GM12873 (cell line): ENCODE measurements at regions not wholly inside any gene's neighbourhood (a gene's known extent, or its start where the extent isn't known, plus 50 kb on each side); places are given as distances from the start of the nearest gene placed in this dataset.

ENCODE experiments used
- CTCF ChIP-seq: IDR thresholded peaks from 2 replicates; pipeline ENCODE4 v1.5.1; 2012; ENCODE audit warnings: low read depth, mild to moderate bottlenecking, moderate library complexity, low read length, control low read depth; ENCODE audit not compliant: insufficient read depth; ENCODE audit errors: missing control alignments

DNA sequence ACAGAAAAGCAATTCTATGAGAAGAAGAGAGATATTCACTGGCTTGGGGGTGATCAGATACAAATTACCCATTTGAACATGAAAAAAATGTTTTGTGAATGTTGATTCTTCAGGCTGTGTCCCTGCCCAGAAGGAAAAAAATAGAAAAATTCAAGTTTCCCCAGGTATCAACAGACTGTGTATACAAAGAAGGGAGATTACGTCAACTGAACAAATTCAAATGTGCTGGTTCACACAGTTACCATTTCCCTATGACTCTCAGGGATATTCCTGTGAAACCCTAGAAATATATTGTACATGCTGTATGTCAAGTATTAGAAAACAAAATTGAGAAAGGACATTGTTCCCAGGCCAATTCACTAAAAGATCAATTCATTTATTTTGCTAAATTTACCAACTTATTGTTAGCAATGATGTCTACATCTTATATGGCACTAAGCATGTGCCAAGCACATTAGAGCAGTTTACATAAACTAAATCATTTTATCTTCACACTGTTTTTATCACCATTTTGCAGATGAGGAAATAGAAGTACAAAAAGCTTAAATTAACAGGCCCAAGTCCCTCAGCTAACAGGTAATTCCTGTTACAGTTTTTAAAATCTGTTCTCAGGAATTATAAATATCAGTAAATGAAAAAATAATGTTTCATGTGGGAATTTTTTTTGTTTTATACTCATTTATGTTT lies 306.7 kb upstream of the ROBO2 start:
- no peak for TF ChIP-seq CTCF

DNA sequence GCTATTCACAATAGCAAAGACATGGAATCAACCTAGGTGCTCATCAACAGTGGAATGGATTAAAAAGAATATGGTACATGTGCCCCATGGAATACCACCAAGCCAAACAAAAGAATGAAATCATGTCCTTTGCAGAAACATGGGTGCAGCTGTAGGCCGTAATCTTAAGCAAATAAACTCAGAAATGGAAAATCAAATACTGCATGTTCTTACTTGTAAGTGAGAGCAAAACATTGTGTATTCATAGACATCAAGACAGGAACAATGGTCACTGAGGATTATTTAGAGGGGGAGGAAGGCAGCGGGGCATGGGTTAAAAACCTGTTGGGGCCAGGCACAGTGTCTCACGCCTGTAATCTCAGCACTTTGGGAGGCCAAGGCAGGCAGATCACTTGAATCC lies 304.7 kb upstream of the ROBO2 start:
- no peak for TF ChIP-seq CTCF

DNA sequence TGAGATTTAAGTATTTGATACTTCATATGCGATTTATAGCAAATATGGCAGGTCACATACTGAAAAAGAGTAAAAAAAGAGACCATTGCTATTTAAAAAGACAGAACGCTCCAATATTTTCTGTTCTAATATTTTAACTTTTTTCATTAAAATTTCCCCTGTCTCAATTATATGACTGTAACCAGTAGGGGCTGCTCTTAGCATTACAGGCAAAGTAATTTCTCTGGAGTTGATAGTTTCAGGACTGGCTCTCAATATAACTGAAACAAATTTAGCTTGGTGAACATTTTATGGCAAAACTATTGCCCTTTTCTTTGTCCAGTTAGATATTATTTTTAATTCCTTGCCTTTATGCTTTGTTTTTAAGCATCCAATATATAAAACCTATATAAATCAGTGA lies 286.3 kb upstream of the ROBO2 start:
- no peak for TF ChIP-seq CTCF

- no peak for TF ChIP-seq CTCF
Observed at GRCh38 chr3:76754247-76754646, 285.7 kb upstream of the ROBO2 start.

DNA sequence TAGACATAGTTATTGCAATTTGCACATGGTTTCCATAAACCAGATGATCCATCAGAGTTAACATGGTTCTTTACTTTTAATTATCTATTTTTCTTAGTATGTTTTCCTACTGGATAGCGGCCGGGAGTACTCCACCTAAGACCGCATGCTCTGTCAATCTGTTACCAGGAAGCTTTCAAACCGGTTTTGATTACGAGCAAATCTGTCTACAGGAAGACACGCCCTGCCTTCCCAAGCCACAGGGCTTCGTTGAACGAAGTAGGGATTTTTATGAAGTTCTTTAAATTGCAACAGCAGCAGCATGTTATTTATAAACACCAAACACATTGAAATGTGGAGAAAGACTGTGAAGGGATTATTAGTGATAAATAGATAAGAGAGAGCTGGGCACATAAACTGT lies 283.3 kb upstream of the ROBO2 start:
- TF ChIP-seq CTCF: no peak

GRCh38 chr3:76760336-76760735 lies 279.6 kb upstream of the ROBO2 start:
- TF ChIP-seq CTCF: no peak

DNA sequence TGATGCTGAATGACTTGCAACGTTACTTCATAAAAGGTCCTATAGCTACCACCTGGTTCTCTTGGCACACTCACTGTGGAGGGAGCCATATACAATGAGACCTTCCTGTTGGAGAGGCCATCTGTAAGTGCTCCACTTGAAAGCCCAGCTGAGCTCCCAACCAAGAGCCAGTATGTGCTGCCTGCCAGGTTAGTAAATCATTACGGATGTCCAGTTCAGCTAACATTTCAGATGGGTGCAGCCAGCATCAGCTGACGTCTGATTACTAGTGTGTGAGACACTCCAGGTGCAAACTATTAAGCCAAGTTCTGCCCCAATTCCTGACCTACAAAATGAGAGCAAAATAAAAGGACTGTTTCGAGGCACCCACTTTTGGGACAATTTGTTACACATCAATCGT lies 274.4 kb upstream of the ROBO2 start:
- no peak for TF ChIP-seq CTCF
